ENCODE measurements at regions not wholly inside any gene's neighbourhood (a gene's known extent, or its start where the extent isn't known, plus 50 kb on each side); places are given as distances from the start of the nearest gene placed in this dataset.

- TF ChIP-seq POLR2A (IDR thresholded peaks at IDR 0.05): no peak
- TF ChIP-seq, protein P1, sequence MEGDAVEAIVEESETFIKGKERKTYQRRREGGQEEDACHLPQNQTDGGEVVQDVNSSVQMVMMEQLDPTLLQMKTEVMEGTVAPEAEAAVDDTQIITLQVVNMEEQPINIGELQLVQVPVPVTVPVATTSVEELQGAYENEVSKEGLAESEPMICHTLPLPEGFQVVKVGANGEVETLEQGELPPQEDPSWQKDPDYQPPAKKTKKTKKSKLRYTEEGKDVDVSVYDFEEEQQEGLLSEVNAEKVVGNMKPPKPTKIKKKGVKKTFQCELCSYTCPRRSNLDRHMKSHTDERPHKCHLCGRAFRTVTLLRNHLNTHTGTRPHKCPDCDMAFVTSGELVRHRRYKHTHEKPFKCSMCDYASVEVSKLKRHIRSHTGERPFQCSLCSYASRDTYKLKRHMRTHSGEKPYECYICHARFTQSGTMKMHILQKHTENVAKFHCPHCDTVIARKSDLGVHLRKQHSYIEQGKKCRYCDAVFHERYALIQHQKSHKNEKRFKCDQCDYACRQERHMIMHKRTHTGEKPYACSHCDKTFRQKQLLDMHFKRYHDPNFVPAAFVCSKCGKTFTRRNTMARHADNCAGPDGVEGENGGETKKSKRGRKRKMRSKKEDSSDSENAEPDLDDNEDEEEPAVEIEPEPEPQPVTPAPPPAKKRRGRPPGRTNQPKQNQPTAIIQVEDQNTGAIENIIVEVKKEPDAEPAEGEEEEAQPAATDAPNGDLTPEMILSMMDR (IDR thresholded peaks at IDR 0.05): no peak
Measured at GRCh38 chr12:66899588-66899987, 220.7 kb upstream of the GRIP1 start.

Measured in vagina (tissue), 2 donors.